ENCODE measurements at regions not wholly inside any gene's neighbourhood (a gene's known extent, or its start where the extent isn't known, plus 50 kb on each side); places are given as distances from the start of the nearest gene placed in this dataset.

GRCh38 chr9:109907400-109907799, 127.4 kb downstream of the PALM2AKAP2 start:
- Mint-ChIP-seq H3K4me3 (no peak overlapping the region), H3K27ac (no peak overlapping the region), H3K9me3 (no peaks in the 10 kb centered on the region), H3K4me1 (ENCODE audit: low read depth) (peaks cover 22% of the 10 kb centered on the region), H3K36me3 (ENCODE audit: low read depth) (no peaks in the 10 kb centered on the region), H3K27me3 (ENCODE audit: insufficient read depth) (no peaks in the 10 kb centered on the region)
- DNase-seq = no peak
- TF ChIP-seq CTCF (IDR thresholded peaks at IDR 0.05) = no peak

GRCh38 chr9:109907810-109908458, 127.9 kb downstream of the PALM2AKAP2 start:
- no peak for DNase-seq
- H3K27me3 Mint-ChIP-seq (ENCODE audit: insufficient read depth) = no peaks in the 10 kb centered on the region
- no peaks in the 10 kb centered on the region for H3K9me3 Mint-ChIP-seq
- peaks cover 22% of the 10 kb centered on the region for H3K4me1 Mint-ChIP-seq (ENCODE audit: low read depth)
- H3K27ac Mint-ChIP-seq = no peak overlapping the region
- no peak overlapping the region for H3K4me3 Mint-ChIP-seq
- no peak for TF ChIP-seq CTCF (IDR thresholded peaks at IDR 0.05)
- H3K36me3 Mint-ChIP-seq (ENCODE audit: low read depth) = no peaks in the 10 kb centered on the region

GRCh38 chr9:109908459-109909390, 128.7 kb downstream of the PALM2AKAP2 start:
- peak; percentile 84 for DNase-seq
- no peaks in the 10 kb centered on the region for H3K36me3 Mint-ChIP-seq (ENCODE audit: low read depth)
- no peak for TF ChIP-seq CTCF (IDR thresholded peaks at IDR 0.05)

GRCh38 chr9:109910671-109911518, 130.9 kb downstream of the PALM2AKAP2 start:
- Mint-ChIP-seq H3K27ac (no peak overlapping the region), H3K9me3 (no peaks in the 10 kb centered on the region), H3K4me3 (no peak overlapping the region), H3K36me3 (ENCODE audit: low read depth) (no peaks in the 10 kb centered on the region), H3K27me3 (ENCODE audit: insufficient read depth) (no peaks in the 10 kb centered on the region), H3K4me1 (ENCODE audit: low read depth) (peaks cover 15% of the 10 kb centered on the region)
- TF ChIP-seq CTCF (IDR thresholded peaks at IDR 0.05) = no peak
- DNase-seq = peak; percentile 76

More at GRCh38 chr9:109908459-109909390, 128.7 kb downstream of the PALM2AKAP2 start:
- H3K4me1 Mint-ChIP-seq (ENCODE audit: low read depth) = peaks cover 16% of the 10 kb centered on the region
- no peak overlapping the region for H3K27ac Mint-ChIP-seq
- H3K27me3 Mint-ChIP-seq (ENCODE audit: insufficient read depth) = no peaks in the 10 kb centered on the region
- no peaks in the 10 kb centered on the region for H3K9me3 Mint-ChIP-seq
- H3K4me3 Mint-ChIP-seq = no peak overlapping the region

- Mint-ChIP-seq H3K27ac (no peak overlapping the region), H3K27me3 (ENCODE audit: insufficient read depth) (no peaks in the 10 kb centered on the region), H3K4me1 (ENCODE audit: low read depth) (peaks cover 15% of the 10 kb centered on the region)
Observed at GRCh38 chr9:109912082-109912582, 132.1 kb downstream of the PALM2AKAP2 start.

More at GRCh38 chr9:109912082-109912582, 132.1 kb downstream of the PALM2AKAP2 start:
- no peak for TF ChIP-seq CTCF (IDR thresholded peaks at IDR 0.05)
- DNase-seq = peak; percentile 88
- Mint-ChIP-seq H3K36me3 (ENCODE audit: low read depth) (no peaks in the 10 kb centered on the region), H3K9me3 (no peaks in the 10 kb centered on the region), H3K4me3 (no peak overlapping the region)

Measured in HFFc6 (cell line).